ENCODE measurements at regions not wholly inside any gene's neighbourhood (a gene's known extent, or its start where the extent isn't known, plus 50 kb on each side); places are given as distances from the start of the nearest gene placed in this dataset.

- no peak overlapping the region for H3K4me3 ChIP-seq
- intact Hi-C loops (cut with DNase I), result no loop called here
- no peak for TF ChIP-seq POLR2AphosphoS5 (IDR thresholded peaks at IDR 0.05)
- TF ChIP-seq CTCF (IDR thresholded peaks at IDR 0.05), result no peak
- no peaks in the 10 kb centered on the region for H3K36me3 ChIP-seq
- no peaks in the 10 kb centered on the region for H3K27me3 ChIP-seq
- 86 to 88% methylated on average over 4 of the region's 4 CpGs for WGBS, 2 donors
- no peaks in the 10 kb centered on the region for H3K9me3 ChIP-seq
- DNase-seq, result no peak
- no peaks in the 10 kb centered on the region for H3K4me1 ChIP-seq
- H3K27ac ChIP-seq, result no peak overlapping the region
Measured at GRCh38 chr6:4299476-4299875, 164.1 kb upstream of the ECI2 start.

GRCh38 chr6:4297348-4297747, 162.0 kb upstream of the ECI2 start:
- no peak for DNase-seq
- Histone ChIP-seq H3K4me3 (no peak overlapping the region), H3K4me1 (no peaks in the 10 kb centered on the region), H3K27ac (no peak overlapping the region), H3K27me3 (no peaks in the 10 kb centered on the region), H3K9me3 (no peaks in the 10 kb centered on the region), H3K36me3 (no peaks in the 10 kb centered on the region)
- intact Hi-C loops (cut with DNase I), result no loop called here
- 94 to 95% methylated on average over 7 of the region's 7 CpGs for WGBS, 2 donors
- TF ChIP-seq POLR2A (IDR thresholded peaks at IDR 0.05) (no peak), CTCF (IDR thresholded peaks at IDR 0.05) (no peak), POLR2AphosphoS5 (IDR thresholded peaks at IDR 0.05) (no peak), EP300 (IDR thresholded peaks at IDR 0.05) (no peak)

GRCh38 chr6:4296552-4296951, 161.2 kb upstream of the ECI2 start:
- Histone ChIP-seq H3K27me3 (no peaks in the 10 kb centered on the region), H3K4me3 (no peak overlapping the region), H3K4me1 (no peaks in the 10 kb centered on the region), H3K27ac (no peak overlapping the region), H3K36me3 (no peaks in the 10 kb centered on the region), H3K9me3 (no peaks in the 10 kb centered on the region)
- DNase-seq, result no peak
- TF ChIP-seq POLR2AphosphoS5 (IDR thresholded peaks at IDR 0.05) (no peak), POLR2A (IDR thresholded peaks at IDR 0.05) (no peak), CTCF (IDR thresholded peaks at IDR 0.05) (no peak), EP300 (IDR thresholded peaks at IDR 0.05) (no peak)
- intact Hi-C loops (cut with DNase I), result no loop called here
- 80 to 84% methylated on average over 3 of the region's 3 CpGs for WGBS, 2 donors

DNA sequence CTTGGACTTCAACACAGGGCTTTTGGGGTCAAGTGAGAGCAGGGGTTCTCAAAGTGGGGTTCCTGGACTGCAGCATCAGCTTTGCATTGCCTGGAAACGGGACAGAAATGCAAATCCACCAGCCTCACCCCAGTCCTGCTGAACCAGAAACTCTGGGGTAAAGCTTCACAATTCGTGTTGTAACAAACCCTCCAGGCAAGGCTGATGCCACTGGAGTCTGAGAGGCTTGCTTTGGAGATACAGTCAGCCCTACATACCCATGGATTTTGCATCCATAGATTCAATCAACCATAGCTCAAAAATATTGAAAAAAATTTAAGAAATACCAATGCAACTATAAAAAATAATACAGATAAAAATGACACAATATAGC, 160.4 kb upstream of the ECI2 start:
- no peak for DNase-seq
- Histone ChIP-seq H3K9me3 (no peaks in the 10 kb centered on the region), H3K4me3 (no peak overlapping the region), H3K36me3 (no peaks in the 10 kb centered on the region), H3K27me3 (no peaks in the 10 kb centered on the region), H3K27ac (no peak overlapping the region), H3K4me1 (no peaks in the 10 kb centered on the region)
- no peak for TF ChIP-seq EP300 (IDR thresholded peaks at IDR 0.05)
- TF ChIP-seq CTCF (IDR thresholded peaks at IDR 0.05), result no peak
- TF ChIP-seq POLR2AphosphoS5 (IDR thresholded peaks at IDR 0.05), result no peak
- no peak for TF ChIP-seq POLR2A (IDR thresholded peaks at IDR 0.05)
- 65 to 72% methylated on average over 2 of the region's 2 CpGs for whole genome bisulfite sequencing, 2 donors
- intact Hi-C loops (cut with DNase I), result no loop called here

DNA sequence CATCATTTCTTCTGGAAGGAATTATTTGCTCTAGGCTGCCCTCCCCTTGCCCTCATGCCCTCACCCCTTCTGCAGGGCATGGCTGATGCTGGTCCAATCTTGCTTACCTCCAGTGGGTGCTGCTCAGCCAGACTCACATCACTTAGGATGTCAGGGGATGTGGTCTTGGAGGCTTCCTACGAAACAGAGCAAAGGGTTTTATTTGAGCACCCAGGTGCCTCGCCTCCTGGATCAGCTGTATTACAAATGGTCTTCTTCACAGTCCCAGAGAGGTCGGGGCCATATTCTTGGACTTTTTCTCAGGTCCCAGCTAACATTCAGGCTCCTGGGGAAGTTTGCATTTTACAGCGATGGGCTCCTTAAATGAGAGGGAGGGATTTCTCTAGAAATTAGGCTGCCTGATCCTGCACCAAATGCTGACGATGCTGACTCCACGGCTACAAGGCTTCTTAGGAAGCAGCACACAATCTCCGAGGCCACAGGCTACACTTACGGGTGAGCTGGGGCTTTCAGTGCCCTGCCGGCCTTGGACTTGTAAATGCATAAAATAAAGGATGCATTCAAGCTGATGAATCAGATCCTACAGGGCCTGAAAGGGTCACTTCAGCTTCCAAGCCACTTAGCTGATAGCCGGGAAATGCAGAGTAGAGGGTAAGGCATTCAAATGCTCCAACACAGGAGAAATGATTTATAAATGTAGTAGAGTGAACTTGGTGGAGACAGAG, 159.8 kb upstream of the ECI2 start:
- Histone ChIP-seq H3K9me3 (no peaks in the 10 kb centered on the region), H3K4me1 (no peaks in the 10 kb centered on the region)
- 91% methylated on average over 10 of the region's 10 CpGs for WGBS, 2 donors

More for the DNA sequence above, 159.8 kb upstream of the ECI2 start:
- Histone ChIP-seq H3K36me3 (no peaks in the 10 kb centered on the region), H3K4me3 (no peak overlapping the region), H3K27ac (no peak overlapping the region), H3K27me3 (no peaks in the 10 kb centered on the region)
- TF ChIP-seq EP300 (IDR thresholded peaks at IDR 0.05) (no peak), POLR2AphosphoS5 (IDR thresholded peaks at IDR 0.05) (no peak), POLR2A (IDR thresholded peaks at IDR 0.05) (no peak), CTCF (IDR thresholded peaks at IDR 0.05) (no peak)
- intact Hi-C loops (cut with DNase I), result no loop called here
- DNase-seq, result no peak

Data from sigmoid colon (tissue), 6 donors.